Astrocyte (in vitro differentiated cells and primary cell): ENCODE measurements at regions not wholly inside any gene's neighbourhood (a gene's known extent, or its start where the extent isn't known, plus 50 kb on each side); places are given as distances from the start of the nearest gene placed in this dataset.

ENCODE experiments used
- CTCF ChIP-seq: IDR thresholded peaks from 2 replicates; pipeline ENCODE4 v1.5.1; 2011; ENCODE audit warnings: low read depth, mild to moderate bottlenecking, inconsistent platforms, low read length, moderate library complexity; ENCODE audit not compliant: insufficient read depth
- EZH2 ChIP-seq: IDR thresholded peaks from 2 replicates; pipeline ENCODE4 v1.6.1; 2012; ENCODE audit warnings: mild to moderate bottlenecking, low read length, inconsistent platforms; ENCODE audit not compliant: insufficient read depth

GRCh38 chr1:38530957-38531356, 328.6 kb downstream of the RRAGC start:
- no peak for TF ChIP-seq CTCF
- TF ChIP-seq EZH2: no peak
